Stomach (tissue), 8 donors: ENCODE measurements at regions not wholly inside any gene's neighbourhood (a gene's known extent, or its start where the extent isn't known, plus 50 kb on each side); places are given as distances from the start of the nearest gene placed in this dataset.

Experiments
- DNase-seq, 2 donors: peaks; one replicate each; pipeline versions ENCODE4 v3.0.0 to v3.0.0-alpha.2; 2013 to 2019
- H3K27ac ChIP-seq, 5 donors: fragments of 200-600 bp in 4 of 5; sonication (generic) in 4 of 5; one replicate each; pipeline ENCODE4 v1.5.1; 2013 to 2019; ENCODE audit warnings: mild to moderate bottlenecking in 1 of 5, moderate library complexity in 1 of 5
- H3K27me3 ChIP-seq, 3 donors: fragments of 200-600 bp; sonication (generic); one replicate each; pipeline ENCODE4 v1.5.1; 2017 to 2019; ENCODE audit warnings: mixed run types in 1 of 3
- H3K36me3 ChIP-seq, 4 donors: fragments of 200-600 bp; sonication (generic); 1 replicate in 3 of 4; 2 replicates in 1 of 4; pipeline ENCODE4 v1.5.1; 2016 to 2019
- H3K4me1 ChIP-seq, 4 donors: fragments of 200-600 bp; sonication (generic); one replicate each; pipeline ENCODE4 v1.5.1; 2016 to 2019
- H3K4me3 ChIP-seq, 4 donors: fragments of 200-600 bp; sonication (generic) in 3 of 4; one replicate each; pipeline ENCODE4 v1.5.1; 2016 to 2019; ENCODE audit warnings: mild to moderate bottlenecking in 1 of 4
- H3K9me3 ChIP-seq, 4 donors: fragments of 200-600 bp; sonication (generic); one replicate each; pipeline ENCODE4 v1.5.1; 2016 to 2019
- CTCF ChIP-seq, 7 experiments: fragments of 450-650 bp in 4 of 7; fragments of 200-600 bp in 3 of 7; sonication (generic) in 3 of 7; IDR thresholded peaks; one replicate each; pipeline ENCODE4 v1.5.1; 2016 to 2019; ENCODE audit warnings: antibody characterized with exemption in 7 of 7, control low read depth in 2 of 7, mild to moderate bottlenecking in 1 of 7
- EP300 ChIP-seq: sonication (generic); formaldehyde crosslinking; IDR thresholded peaks from one replicate; pipeline ENCODE4 v1.6.1; 2017; ENCODE audit warnings: antibody characterized with exemption
- POLR2A ChIP-seq, 4 donors: fragments of 450-650 bp; IDR thresholded peaks; one replicate each; pipeline ENCODE4 v1.6.1; 2016; ENCODE audit warnings: antibody characterized with exemption in 4 of 4, control low read depth in 2 of 4, mild to moderate bottlenecking in 1 of 4, moderate library complexity in 1 of 4
- POLR2AphosphoS5 ChIP-seq, 3 donors: sonication (generic); formaldehyde crosslinking; IDR thresholded peaks; one replicate each; pipeline ENCODE4 v1.6.1; 2016; ENCODE audit warnings: antibody characterized with exemption in 3 of 3
- WGBS, 5 donors: extraction: QIAGEN DNeasy Blood & Tissue Kit in 3 of 5; methylation state at CpG; one replicate each; pipeline versions ENCODE4 v1.1.5 to v1.1.7; 2013 to 2018; 5-methylcytosine and 5-hydroxymethylcytosine counted together
- intact Hi-C: fragments of 100-400 bp; cut with DNase I; formaldehyde crosslinking; loops from one replicate; pipeline ENCODE4 v1.15.1; 2023; ENCODE audit warnings: low total_unique reads
- donor health status: healthy with polysubstance abuse.
- donor health status: Bipolar disorder and iron deficiency.
- donor health status: healthy.

GRCh38 chr6:48714250-48714649 lies 603.3 kb upstream of the PTCHD4 start:
- H3K27me3 ChIP-seq, result no peaks in the 10 kb centered on the region
- H3K9me3 ChIP-seq, result no peaks in the 10 kb centered on the region
- intact Hi-C loops, result no loop called here
- H3K36me3 ChIP-seq, result no peaks in the 10 kb centered on the region
- H3K4me1 ChIP-seq, result no peaks in the 10 kb centered on the region
- no peak overlapping the region for H3K4me3 ChIP-seq
- H3K27ac ChIP-seq, result no peak overlapping the region
- DNase-seq, result no peak
- 28 to 53% (median 37%) methylated on average over 2 of the region's 2 CpGs for WGBS, 5 donors
- no peak for TF ChIP-seq CTCF (IDR thresholded peaks at IDR 0.05)
- no peak for TF ChIP-seq POLR2A (IDR thresholded peaks at IDR 0.05)
- TF ChIP-seq EP300, result no peak
- TF ChIP-seq POLR2AphosphoS5 (IDR thresholded peaks at IDR 0.05), result no peak

GRCh38 chr6:48713612-48714011 lies 602.6 kb upstream of the PTCHD4 start:
- Histone ChIP-seq H3K27ac (no peak overlapping the region), H3K4me1 (no peaks in the 10 kb centered on the region), H3K9me3 (no peaks in the 10 kb centered on the region), H3K36me3 (no peaks in the 10 kb centered on the region), H3K4me3 (no peak overlapping the region), H3K27me3 (no peaks in the 10 kb centered on the region)
- intact Hi-C loops, result no loop called here
- no peak for DNase-seq
- WGBS, 5 donors, result 75 to 84% (median 79%) methylated on average over 2 of the region's 2 CpGs
- TF ChIP-seq CTCF (IDR thresholded peaks at IDR 0.05) (no peak), POLR2AphosphoS5 (IDR thresholded peaks at IDR 0.05) (no peak), POLR2A (IDR thresholded peaks at IDR 0.05) (no peak), EP300 (no peak)

- no peak overlapping the region for H3K4me3 ChIP-seq
- H3K4me1 ChIP-seq, result no peaks in the 10 kb centered on the region
- intact Hi-C loops, result no loop called here
- TF ChIP-seq POLR2A (IDR thresholded peaks at IDR 0.05), result no peak
- TF ChIP-seq EP300, result no peak
- TF ChIP-seq CTCF (IDR thresholded peaks at IDR 0.05), result no peak
- no peak for TF ChIP-seq POLR2AphosphoS5 (IDR thresholded peaks at IDR 0.05)
- no peaks in the 10 kb centered on the region for H3K36me3 ChIP-seq
- no peak for DNase-seq
- H3K27me3 ChIP-seq, result no peaks in the 10 kb centered on the region
- peaks cover 0 to 9% (median 2%) of the 10 kb centered on the region in 4 donors for H3K9me3 ChIP-seq
- no peak overlapping the region for H3K27ac ChIP-seq
Measured at GRCh38 chr6:48706310-48706709, 595.3 kb upstream of the PTCHD4 start.

- Histone ChIP-seq H3K9me3 (peaks cover 0 to 9% (median 4%) of the 10 kb centered on the region in 4 donors), H3K4me1 (no peaks in the 10 kb centered on the region), H3K4me3 (no peak overlapping the region), H3K27ac (no peak overlapping the region), H3K27me3 (no peaks in the 10 kb centered on the region), H3K36me3 (no peaks in the 10 kb centered on the region)
- TF ChIP-seq POLR2AphosphoS5 (IDR thresholded peaks at IDR 0.05) (no peak), CTCF (IDR thresholded peaks at IDR 0.05) (no peak), POLR2A (IDR thresholded peaks at IDR 0.05) (no peak), EP300 (no peak)
- intact Hi-C loops, result no loop called here
- no peak for DNase-seq
- WGBS, 5 donors, result 85 to 93% (median 87%) methylated on average over 6 to 15 of the region's 15 CpGs
Measured at GRCh38 chr6:48701572-48701971, 590.6 kb upstream of the PTCHD4 start.
